SJCRH30 (cell line): ENCODE measurements at regions not wholly inside any gene's neighbourhood (a gene's known extent, or its start where the extent isn't known, plus 50 kb on each side); places are given as distances from the start of the nearest gene placed in this dataset.

Source experiments
- DNase-seq, 2 experiments: peaks; one replicate each; pipeline ENCODE4 v3.0.0-alpha.2; 2015 to 2020
- H3K27ac ChIP-seq: fragments of 250-450 bp; sonication (Bioruptor Pico); 2 replicates; pipeline ENCODE4 v1.5.1; 2020; ENCODE audit warnings: mild to moderate bottlenecking, moderate library complexity
- H3K27me3 ChIP-seq: fragments of 250-450 bp; sonication (Bioruptor Pico); 2 replicates; pipeline ENCODE4 v1.5.1; 2020; ENCODE audit warnings: mild to moderate bottlenecking, moderate library complexity
- H3K36me3 ChIP-seq: fragments of 250-450 bp; sonication (Bioruptor Pico); 2 replicates; pipeline ENCODE4 v1.5.1; 2020; ENCODE audit warnings: mild to moderate bottlenecking, moderate library complexity
- H3K4me1 ChIP-seq: fragments of 250-450 bp; sonication (Bioruptor Pico); 2 replicates; pipeline ENCODE4 v1.5.1; 2020; ENCODE audit warnings: mild to moderate bottlenecking, moderate library complexity
- H3K4me3 ChIP-seq: fragments of 250-450 bp; sonication (Bioruptor Pico); 2 replicates; pipeline ENCODE4 v1.5.1; 2020; ENCODE audit warnings: mild to moderate bottlenecking, moderate library complexity
- H3K9me3 ChIP-seq: fragments of 250-450 bp; sonication (Bioruptor Pico); replicated peaks from 2 replicates; pipeline ENCODE4 v1.5.1; 2020; ENCODE audit warnings: mild to moderate bottlenecking, moderate library complexity

DNA sequence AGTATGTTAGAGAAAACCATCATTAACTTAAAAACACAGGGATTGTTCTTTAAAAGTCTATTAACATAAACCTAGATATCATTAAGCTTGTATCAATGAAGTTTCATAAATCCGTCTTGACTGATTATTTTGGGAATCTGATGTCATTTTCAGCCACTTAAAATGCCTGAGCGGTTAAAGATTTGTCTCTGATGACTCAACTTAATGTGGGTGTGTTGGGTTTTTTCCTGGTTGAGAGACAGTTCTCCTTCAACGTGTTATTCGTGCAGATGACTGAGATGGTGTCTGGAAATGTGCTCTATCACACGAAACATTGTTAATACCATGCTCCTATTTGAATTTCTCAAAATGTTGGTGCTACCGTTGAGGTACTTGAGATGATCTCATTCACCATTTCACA, 227.3 kb upstream of the TENM3 start:
- no peaks in the 10 kb centered on the region for H3K36me3 ChIP-seq
- no peaks in the 10 kb centered on the region for H3K9me3 ChIP-seq
- H3K4me3 ChIP-seq, result no peak overlapping the region
- no peaks in the 10 kb centered on the region for H3K4me1 ChIP-seq
- DNase-seq, result no peak
- H3K27me3 ChIP-seq, result no peaks in the 10 kb centered on the region
- H3K27ac ChIP-seq, result no peak overlapping the region

DNA sequence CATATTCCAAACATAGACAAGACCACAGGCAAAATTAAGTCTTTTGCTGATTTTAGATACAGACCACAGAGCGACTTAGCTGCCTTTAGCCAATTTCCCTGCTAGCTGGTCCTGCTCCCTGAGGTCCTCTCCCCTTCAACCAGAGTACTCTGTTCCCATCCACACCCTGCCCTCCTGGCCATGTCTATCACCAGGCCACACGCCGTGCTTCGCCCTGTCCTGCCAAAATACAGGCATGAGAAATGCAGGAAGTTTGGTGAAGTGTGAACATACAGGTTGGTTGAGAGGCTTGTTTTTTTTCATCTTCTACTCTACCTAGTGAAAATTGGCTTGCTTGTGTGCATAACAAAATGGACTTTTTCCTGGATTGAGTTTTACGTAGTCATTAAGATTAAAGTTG, 226.2 kb upstream of the TENM3 start:
- Histone ChIP-seq H3K27me3 (no peaks in the 10 kb centered on the region), H3K27ac (no peak overlapping the region), H3K9me3 (no peaks in the 10 kb centered on the region), H3K36me3 (no peaks in the 10 kb centered on the region), H3K4me3 (no peak overlapping the region), H3K4me1 (no peaks in the 10 kb centered on the region)
- DNase-seq, result no peak

DNA sequence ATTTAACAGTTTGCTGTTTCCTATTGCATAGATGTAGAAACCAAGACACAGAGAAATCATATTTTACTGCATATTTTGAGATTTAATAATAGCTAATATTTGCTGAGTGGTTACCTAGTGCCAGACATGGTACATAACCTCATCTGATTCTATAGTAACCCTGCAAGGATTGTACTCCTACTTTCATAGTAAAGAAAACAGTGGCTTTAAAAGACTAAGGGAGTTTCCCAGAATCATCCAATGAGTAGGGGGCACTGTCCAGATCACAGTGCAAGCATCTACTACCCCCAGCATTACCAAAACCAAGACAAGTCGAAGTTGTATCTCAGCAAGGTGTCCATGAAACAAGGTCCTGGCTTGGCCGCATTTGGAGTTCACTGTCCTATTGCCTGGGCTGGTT, 224.5 kb upstream of the TENM3 start:
- DNase-seq, result no peak
- no peaks in the 10 kb centered on the region for H3K27me3 ChIP-seq

DNA sequence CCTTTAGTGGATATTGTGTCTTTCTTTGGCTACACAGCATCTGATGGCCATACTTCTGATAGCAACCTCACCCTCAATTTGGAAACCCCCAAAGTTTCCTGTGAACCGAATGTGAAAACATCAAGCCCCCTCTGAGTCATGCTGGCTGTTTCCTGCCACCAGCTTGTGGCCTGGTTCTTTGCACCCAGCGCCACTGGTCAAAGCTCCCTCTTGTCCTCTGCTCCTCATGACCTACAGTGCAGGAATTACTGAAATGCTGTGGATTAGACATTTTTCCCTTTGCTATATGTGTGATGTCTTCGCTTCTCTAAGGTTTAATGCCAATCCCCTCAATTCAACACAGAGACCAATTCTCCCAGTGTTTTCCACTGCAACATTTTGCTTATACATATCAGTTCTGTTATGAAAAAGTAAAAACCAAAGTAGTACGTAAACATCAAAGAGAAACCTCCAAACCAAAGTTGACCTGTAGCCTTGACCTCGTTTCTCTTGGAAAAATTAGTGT, 224.0 kb upstream of the TENM3 start:
- Histone ChIP-seq H3K36me3 (no peaks in the 10 kb centered on the region), H3K4me3 (no peak overlapping the region), H3K27me3 (no peaks in the 10 kb centered on the region), H3K9me3 (no peaks in the 10 kb centered on the region), H3K4me1 (no peaks in the 10 kb centered on the region), H3K27ac (no peak overlapping the region)
- DNase-seq, result no peak

More for the DNA sequence above, 224.5 kb upstream of the TENM3 start:
- Histone ChIP-seq H3K4me3 (no peak overlapping the region), H3K4me1 (no peaks in the 10 kb centered on the region), H3K9me3 (no peaks in the 10 kb centered on the region), H3K27ac (no peak overlapping the region), H3K36me3 (no peaks in the 10 kb centered on the region)

DNA sequence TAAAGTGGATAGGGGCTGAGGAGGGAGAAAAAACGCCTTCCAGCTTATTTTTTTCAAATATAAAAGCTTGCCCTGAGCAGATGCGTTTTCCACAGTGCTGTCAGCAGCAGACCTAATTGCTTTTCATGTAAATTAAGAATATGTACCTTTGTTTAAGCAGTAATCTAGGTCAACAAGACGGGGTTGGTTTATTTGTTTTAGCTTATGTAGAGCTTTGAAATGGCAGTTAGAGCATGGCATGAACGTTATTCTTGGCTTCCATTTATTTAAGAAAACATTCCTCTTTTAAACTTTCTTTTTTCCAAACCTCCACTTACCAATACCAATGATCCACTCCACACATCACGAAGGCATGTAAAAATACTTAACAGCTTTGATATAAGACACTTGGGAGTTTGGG, 220.3 kb upstream of the TENM3 start:
- Histone ChIP-seq H3K4me1 (no peaks in the 10 kb centered on the region), H3K36me3 (no peaks in the 10 kb centered on the region)
- DNase-seq, result peak in 1 of 2 experiments; percentile 36

DNA sequence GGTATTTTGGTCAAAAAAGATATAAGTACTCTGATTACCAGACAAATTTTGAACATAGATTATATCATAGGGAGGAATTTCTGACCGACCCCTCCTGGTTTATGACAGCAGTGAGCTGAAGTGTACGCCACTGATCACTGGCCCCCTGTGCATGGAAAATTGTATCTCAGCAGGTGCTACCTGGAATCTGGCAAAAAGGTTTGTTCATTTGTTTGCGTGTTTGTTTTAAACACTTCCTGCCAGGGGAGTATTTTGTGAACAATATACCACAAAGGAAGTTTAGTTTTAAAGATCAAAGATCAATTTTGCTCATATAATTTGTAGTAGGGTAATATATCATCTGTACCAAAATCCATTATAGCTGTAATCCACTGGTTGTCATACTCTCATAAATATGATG, 219.7 kb upstream of the TENM3 start:
- H3K27ac ChIP-seq, result no peak overlapping the region
- no peaks in the 10 kb centered on the region for H3K4me1 ChIP-seq
- no peaks in the 10 kb centered on the region for H3K36me3 ChIP-seq
- no peak overlapping the region for H3K4me3 ChIP-seq
- H3K27me3 ChIP-seq, result no peaks in the 10 kb centered on the region
- no peaks in the 10 kb centered on the region for H3K9me3 ChIP-seq
- peak in 1 of 2 experiments; percentile 0 for DNase-seq

More for the DNA sequence above, 220.3 kb upstream of the TENM3 start:
- Histone ChIP-seq H3K9me3 (no peaks in the 10 kb centered on the region), H3K27ac (no peak overlapping the region), H3K27me3 (no peaks in the 10 kb centered on the region), H3K4me3 (no peak overlapping the region)

DNA sequence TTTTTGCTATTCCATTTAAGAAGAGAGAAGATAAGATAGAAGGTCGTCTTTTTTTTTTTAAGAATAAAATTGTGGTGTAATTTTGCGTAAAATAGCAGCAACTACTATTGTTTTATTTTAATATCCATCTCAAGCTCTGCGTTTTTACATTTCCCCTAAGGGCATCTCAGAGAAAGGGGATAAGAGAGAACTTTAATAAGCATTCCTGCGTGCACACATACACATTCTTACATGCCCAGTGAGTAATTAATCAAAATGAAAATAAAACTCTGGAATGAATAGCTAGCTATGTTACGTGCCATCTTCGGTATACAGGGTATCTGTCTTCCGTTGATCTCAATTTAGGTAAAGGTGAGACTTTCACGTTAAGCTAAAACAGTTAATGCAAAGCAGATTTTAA, 200.3 kb upstream of the TENM3 start:
- no peaks in the 10 kb centered on the region for H3K27me3 ChIP-seq
- no peaks in the 10 kb centered on the region for H3K36me3 ChIP-seq
- no peak overlapping the region for H3K4me3 ChIP-seq
- H3K4me1 ChIP-seq, result no peaks in the 10 kb centered on the region
- DNase-seq, result no peak
- no peak overlapping the region for H3K27ac ChIP-seq
- no peaks in the 10 kb centered on the region for H3K9me3 ChIP-seq

DNA sequence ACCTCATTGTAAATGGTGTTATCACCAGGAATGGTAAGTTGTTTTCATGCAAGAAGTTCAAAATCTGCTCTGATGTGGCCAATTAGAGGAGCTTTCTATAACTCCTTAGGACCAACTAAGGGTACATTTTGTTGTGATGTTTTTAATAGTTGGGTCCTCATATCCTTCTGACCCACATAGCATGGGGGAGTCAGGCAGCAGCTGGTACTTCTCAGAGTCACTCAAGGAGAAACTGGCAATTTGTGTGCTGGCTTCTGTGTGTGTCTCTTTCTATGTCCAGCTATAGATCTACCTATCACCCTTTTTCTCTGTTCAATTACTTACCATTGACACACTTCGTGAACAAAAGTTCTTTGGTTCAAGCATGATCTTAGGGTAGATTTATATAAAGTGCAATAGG, 194.3 kb upstream of the TENM3 start:
- no peak for DNase-seq
- no peaks in the 10 kb centered on the region for H3K36me3 ChIP-seq
- no peak overlapping the region for H3K27ac ChIP-seq
- H3K27me3 ChIP-seq, result no peaks in the 10 kb centered on the region
- no peaks in the 10 kb centered on the region for H3K4me1 ChIP-seq
- no peaks in the 10 kb centered on the region for H3K9me3 ChIP-seq
- no peak overlapping the region for H3K4me3 ChIP-seq

DNA sequence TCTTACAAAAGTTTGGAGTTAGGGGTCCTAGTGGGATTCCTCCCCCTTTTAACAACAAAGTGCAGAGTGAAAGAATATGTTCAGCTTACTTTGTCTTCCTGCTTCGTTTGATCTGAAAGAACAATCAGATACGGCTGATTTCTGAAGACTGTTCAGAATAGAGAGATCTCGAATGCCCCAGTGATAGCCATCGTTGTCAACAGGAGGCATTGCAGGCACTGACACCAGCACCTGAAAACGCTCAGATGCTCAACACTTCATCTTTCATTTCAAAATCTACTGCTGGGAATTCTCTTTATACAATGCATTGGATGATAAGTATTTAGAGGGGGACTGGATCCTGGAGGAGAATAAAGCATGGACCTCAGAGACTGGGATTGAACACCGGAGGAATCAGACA, 186.3 kb upstream of the TENM3 start:
- no peaks in the 10 kb centered on the region for H3K27me3 ChIP-seq
- no peaks in the 10 kb centered on the region; the same call in 1 of the 2 replicates for H3K36me3 ChIP-seq
- H3K4me3 ChIP-seq, result no peak overlapping the region
- H3K4me1 ChIP-seq, result no peaks in the 10 kb centered on the region
- no peak overlapping the region for H3K27ac ChIP-seq
- no peak for DNase-seq
- no peaks in the 10 kb centered on the region for H3K9me3 ChIP-seq

DNA sequence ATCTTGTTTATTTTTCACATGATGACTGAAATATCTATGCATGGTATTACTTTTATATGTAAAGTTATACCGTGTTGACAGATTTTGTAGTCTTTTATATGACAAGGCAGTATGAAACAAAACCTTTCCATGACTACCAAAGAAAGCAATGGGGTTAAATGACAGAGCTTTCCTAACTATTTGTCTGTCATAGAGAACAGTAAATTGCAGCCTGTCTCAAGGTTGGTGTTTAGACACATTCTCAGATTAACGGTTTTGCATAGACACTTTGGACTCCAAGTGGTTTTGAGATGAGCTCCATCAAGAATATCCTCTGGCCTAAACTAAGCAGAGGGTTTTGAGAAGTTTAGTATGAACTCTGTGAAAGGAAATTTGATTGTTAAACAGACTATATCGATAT, 180.7 kb upstream of the TENM3 start:
- Histone ChIP-seq H3K36me3 (no peaks in the 10 kb centered on the region; the same call in 1 of the 2 replicates), H3K27ac (0 out of 2 replicates have a peak overlapping the region, but pooled peaks have one; percentile 5)

DNA sequence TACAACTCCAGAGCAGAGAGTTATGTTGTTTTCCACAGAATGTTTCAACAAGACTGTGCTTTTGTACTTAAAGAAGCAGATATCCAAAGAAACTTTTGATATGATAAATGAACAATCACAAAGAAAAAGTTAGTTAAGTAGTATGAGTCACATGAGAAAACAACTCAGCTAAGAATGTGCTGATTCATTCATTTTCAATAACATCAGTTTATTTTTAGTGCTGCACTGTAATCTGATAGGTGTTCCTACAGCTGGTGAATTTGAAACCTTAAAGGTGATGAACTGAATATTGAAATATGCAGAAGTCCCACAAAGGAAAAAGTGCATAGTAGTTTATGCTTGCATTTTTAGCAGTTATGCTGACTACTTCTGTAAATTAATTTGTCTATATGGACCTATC, 180.3 kb upstream of the TENM3 start:
- Histone ChIP-seq H3K4me1 (peaks cover 5% of the 10 kb centered on the region; the same call in 1 of the 2 replicates), H3K9me3 (no peaks in the 10 kb centered on the region), H3K4me3 (no peak overlapping the region), H3K36me3 (no peaks in the 10 kb centered on the region; the same call in 1 of the 2 replicates), H3K27ac (0 out of 2 replicates have a peak overlapping the region, but pooled peaks have one; percentile 5), H3K27me3 (no peaks in the 10 kb centered on the region)
- DNase-seq, result peak in 1 of 2 experiments; percentile 36

More for the DNA sequence above, 180.7 kb upstream of the TENM3 start:
- H3K4me1 ChIP-seq, result peaks cover 5% of the 10 kb centered on the region; the same call in 1 of the 2 replicates
- H3K27me3 ChIP-seq, result no peaks in the 10 kb centered on the region
- DNase-seq, result no peak
- no peaks in the 10 kb centered on the region for H3K9me3 ChIP-seq
- no peak overlapping the region for H3K4me3 ChIP-seq

DNA sequence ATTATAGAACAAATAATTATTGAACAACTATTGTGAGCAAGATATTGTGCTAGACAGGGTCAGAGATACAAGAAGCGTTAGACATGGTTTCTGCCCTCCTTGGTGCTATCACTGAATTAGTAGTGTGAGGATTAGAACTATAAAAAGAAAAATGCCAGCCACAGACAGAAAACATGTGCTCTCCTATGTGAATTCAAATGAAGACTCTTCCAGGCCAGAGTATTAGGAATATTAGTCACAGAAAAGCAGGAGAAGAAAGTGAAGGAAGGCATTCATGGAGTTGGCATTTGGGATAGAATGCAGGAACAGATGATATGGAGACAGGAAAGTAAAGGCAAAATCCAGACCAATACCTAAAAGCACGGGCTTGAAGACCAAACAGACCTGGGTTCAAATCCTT, 179.6 kb upstream of the TENM3 start:
- DNase-seq, result no peak

DNA sequence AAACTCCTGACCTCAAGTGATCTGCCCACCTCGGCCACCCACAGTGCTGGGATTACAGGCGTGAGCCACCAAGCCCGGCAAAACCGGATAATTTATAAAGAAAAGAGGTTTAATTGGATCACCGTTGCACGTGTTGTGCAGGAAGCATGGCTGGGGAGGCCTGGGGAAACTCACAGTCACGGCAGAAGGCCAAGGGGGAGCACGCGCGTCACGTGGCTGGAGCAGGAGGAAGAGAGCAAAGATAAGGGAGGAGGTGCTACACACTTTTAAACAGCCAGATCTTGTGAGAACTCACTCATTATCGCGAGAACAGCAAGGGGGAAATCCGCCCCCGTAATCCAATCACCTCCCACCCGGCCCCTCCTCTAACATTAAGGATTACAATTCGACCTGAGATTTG, 177.9 kb upstream of the TENM3 start:
- no peak for DNase-seq
- no peaks in the 10 kb centered on the region for H3K9me3 ChIP-seq
- H3K27ac ChIP-seq, result no peak overlapping the region
- H3K36me3 ChIP-seq, result no peaks in the 10 kb centered on the region; the same call in 1 of the 2 replicates
- H3K4me3 ChIP-seq, result no peak overlapping the region
- H3K27me3 ChIP-seq, result no peaks in the 10 kb centered on the region
- peaks cover 5% of the 10 kb centered on the region; the same call in 1 of the 2 replicates for H3K4me1 ChIP-seq

More for the DNA sequence above, 179.6 kb upstream of the TENM3 start:
- Histone ChIP-seq H3K27me3 (no peaks in the 10 kb centered on the region), H3K4me1 (peaks cover 5% of the 10 kb centered on the region; the same call in 1 of the 2 replicates), H3K36me3 (no peaks in the 10 kb centered on the region; the same call in 1 of the 2 replicates), H3K27ac (no peak overlapping the region), H3K4me3 (no peak overlapping the region), H3K9me3 (no peaks in the 10 kb centered on the region)

DNA sequence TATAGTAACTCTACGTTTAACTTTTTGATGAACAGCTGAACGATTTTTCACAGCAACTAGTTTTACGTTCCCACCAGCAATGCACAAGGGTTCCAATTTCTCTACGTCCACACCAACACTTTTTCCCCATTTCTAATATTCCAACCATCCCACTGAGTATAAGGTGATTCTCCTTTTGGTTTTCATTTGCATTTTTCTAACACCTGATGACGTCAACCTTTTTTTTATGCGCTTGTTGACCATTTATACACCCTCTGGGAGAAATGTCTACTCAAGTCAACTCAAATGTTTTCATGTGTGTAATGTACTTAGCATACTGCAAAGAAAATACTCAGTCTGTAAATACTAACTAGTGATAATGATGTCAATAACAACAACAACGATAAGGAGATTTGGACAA, 177.2 kb upstream of the TENM3 start:
- Histone ChIP-seq H3K4me3 (no peak overlapping the region), H3K4me1 (peaks cover 5% of the 10 kb centered on the region; the same call in 1 of the 2 replicates), H3K36me3 (no peaks in the 10 kb centered on the region), H3K9me3 (no peaks in the 10 kb centered on the region), H3K27ac (no peak overlapping the region), H3K27me3 (no peaks in the 10 kb centered on the region)
- no peak for DNase-seq

DNA sequence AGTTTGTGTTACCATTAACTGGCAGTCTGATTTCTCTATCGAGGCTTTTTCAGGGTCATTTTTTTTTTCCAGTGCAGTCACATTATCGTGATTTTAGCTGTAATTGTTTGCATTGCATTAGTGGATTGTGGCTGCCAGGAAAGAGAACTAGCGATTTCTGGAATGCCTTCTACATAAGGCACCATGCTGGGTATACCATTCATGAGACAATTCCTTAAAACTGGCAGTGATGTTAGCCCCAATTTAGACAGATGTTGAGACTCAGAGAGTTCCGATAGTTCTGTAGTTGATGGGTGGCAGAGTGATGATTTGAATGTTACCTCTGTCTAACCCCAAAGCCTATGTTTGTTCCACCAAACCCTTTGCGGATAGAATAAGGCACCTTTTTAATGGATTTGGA, 175.4 kb upstream of the TENM3 start:
- Histone ChIP-seq H3K9me3 (no peaks in the 10 kb centered on the region), H3K36me3 (no peaks in the 10 kb centered on the region), H3K27ac (no peak overlapping the region), H3K27me3 (no peaks in the 10 kb centered on the region), H3K4me3 (no peak overlapping the region), H3K4me1 (peaks cover 5% of the 10 kb centered on the region; the same call in 1 of the 2 replicates)
- no peak for DNase-seq

DNA sequence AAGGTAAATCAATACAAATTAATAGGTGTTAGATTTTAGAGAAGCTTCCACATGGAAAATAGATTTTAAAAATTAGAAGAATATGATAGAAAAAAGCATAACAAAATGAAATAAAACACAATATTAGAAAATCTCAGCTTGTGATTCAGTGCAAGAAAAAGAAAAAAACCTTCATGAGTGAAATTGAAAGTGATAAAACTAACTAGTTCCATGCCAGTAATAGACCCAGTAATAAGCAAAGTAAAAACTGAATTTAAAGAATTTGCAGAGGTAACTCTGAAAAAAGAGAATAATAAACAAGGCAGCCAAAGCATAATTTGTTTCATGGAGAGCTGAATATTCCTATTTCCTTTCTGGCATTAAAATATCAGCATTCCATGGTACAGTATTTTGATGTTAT, 174.3 kb upstream of the TENM3 start:
- no peak for DNase-seq
- Histone ChIP-seq H3K27ac (no peak overlapping the region), H3K4me1 (no peaks in the 10 kb centered on the region), H3K27me3 (no peaks in the 10 kb centered on the region), H3K4me3 (no peak overlapping the region), H3K9me3 (no peaks in the 10 kb centered on the region), H3K36me3 (no peaks in the 10 kb centered on the region)
